ENCODE measurements at regions not wholly inside any gene's neighbourhood (a gene's known extent, or its start where the extent isn't known, plus 50 kb on each side); places are given as distances from the start of the nearest gene placed in this dataset.

DNA sequence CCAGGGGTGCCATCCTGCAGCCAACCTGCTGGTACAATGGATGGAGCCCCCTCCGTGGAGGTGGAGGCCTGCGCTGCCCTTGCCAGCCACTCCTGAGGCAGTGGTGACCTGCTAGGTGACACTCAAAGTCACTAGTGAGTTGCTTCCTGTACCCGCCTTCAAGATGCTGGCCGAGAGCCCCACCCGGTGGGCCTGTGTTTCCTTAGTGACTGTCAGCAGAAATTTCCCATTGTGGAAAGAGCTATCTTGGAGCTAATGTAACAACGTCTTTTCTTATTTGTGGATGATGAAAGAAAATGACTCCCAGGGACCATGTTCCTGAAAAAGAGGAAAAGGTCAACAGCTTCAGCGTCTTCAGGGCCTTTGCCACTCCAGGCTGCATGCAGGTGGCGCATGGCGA is 117.0 kb upstream of the BOD1 start (continued):
- TF ChIP-seq, protein P1, sequence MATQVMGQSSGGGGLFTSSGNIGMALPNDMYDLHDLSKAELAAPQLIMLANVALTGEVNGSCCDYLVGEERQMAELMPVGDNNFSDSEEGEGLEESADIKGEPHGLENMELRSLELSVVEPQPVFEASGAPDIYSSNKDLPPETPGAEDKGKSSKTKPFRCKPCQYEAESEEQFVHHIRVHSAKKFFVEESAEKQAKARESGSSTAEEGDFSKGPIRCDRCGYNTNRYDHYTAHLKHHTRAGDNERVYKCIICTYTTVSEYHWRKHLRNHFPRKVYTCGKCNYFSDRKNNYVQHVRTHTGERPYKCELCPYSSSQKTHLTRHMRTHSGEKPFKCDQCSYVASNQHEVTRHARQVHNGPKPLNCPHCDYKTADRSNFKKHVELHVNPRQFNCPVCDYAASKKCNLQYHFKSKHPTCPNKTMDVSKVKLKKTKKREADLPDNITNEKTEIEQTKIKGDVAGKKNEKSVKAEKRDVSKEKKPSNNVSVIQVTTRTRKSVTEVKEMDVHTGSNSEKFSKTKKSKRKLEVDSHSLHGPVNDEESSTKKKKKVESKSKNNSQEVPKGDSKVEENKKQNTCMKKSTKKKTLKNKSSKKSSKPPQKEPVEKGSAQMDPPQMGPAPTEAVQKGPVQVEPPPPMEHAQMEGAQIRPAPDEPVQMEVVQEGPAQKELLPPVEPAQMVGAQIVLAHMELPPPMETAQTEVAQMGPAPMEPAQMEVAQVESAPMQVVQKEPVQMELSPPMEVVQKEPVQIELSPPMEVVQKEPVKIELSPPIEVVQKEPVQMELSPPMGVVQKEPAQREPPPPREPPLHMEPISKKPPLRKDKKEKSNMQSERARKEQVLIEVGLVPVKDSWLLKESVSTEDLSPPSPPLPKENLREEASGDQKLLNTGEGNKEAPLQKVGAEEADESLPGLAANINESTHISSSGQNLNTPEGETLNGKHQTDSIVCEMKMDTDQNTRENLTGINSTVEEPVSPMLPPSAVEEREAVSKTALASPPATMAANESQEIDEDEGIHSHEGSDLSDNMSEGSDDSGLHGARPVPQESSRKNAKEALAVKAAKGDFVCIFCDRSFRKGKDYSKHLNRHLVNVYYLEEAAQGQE (IDR thresholded peaks at IDR 0.05; ENCODE audit: borderline replicate concordance), result peak; percentile 48; the same call in 1 of the 2 replicates
- TF ChIP-seq, protein P1 (CRISPR knock-in tag; IDR thresholded peaks at IDR 0.05; ENCODE audit: low read depth), result no peak

Measured in K562 (cell line).